DOHH2 (cell line): ENCODE measurements at regions not wholly inside any gene's neighbourhood (a gene's known extent, or its start where the extent isn't known, plus 50 kb on each side); places are given as distances from the start of the nearest gene placed in this dataset.

Experiments used
- EZH2phosphoT487 ChIP-seq: fragments of 200-600 bp; sonication (generic); IDR thresholded peaks from 2 replicates; pipeline ENCODE4 v1.6.1; 2017; ENCODE audit warnings: borderline replicate concordance, mild to moderate bottlenecking, antibody characterized with exemption, low read length, moderate library complexity, mixed read lengths
- TF ChIP-seq, protein P1 (sequence below): fragments of 200-600 bp; sonication (generic); IDR thresholded peaks from one replicate; pipeline ENCODE4 v1.5.1; 2014; ENCODE audit warnings: antibody characterized with exemption, mild to moderate bottlenecking, low read depth, low read length; ENCODE audit not compliant: poor library complexity, severe bottlenecking

DNA sequence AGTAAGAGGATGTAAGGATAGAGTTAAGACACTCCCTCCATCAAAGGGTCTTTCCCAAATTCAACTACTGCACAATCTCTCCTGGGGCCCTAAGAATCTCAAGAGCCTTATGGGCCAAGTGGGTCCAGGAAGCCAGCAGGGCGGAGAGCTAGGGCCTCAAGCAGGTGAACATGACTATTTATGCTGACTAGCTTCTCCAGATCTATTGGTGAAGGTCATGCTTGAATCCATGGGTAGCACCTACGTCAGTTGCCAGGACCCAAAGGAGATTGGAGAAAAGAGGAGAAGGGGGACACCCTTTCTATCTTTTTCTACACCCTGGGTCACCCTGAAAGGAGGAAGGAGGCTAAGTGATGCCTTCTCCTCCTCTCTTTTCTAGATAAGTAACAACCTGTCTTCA is 534.2 kb upstream of the MIS18BP1 start:
- TF ChIP-seq, protein P1, sequence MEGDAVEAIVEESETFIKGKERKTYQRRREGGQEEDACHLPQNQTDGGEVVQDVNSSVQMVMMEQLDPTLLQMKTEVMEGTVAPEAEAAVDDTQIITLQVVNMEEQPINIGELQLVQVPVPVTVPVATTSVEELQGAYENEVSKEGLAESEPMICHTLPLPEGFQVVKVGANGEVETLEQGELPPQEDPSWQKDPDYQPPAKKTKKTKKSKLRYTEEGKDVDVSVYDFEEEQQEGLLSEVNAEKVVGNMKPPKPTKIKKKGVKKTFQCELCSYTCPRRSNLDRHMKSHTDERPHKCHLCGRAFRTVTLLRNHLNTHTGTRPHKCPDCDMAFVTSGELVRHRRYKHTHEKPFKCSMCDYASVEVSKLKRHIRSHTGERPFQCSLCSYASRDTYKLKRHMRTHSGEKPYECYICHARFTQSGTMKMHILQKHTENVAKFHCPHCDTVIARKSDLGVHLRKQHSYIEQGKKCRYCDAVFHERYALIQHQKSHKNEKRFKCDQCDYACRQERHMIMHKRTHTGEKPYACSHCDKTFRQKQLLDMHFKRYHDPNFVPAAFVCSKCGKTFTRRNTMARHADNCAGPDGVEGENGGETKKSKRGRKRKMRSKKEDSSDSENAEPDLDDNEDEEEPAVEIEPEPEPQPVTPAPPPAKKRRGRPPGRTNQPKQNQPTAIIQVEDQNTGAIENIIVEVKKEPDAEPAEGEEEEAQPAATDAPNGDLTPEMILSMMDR, result no peak
- no peak for TF ChIP-seq EZH2phosphoT487
